DMS79 treated with DMSO at 0.1 percent for 48 hours (cell line): ENCODE measurements at regions not wholly inside any gene's neighbourhood (a gene's known extent, or its start where the extent isn't known, plus 50 kb on each side); places are given as distances from the start of the nearest gene placed in this dataset.
"Not testable (repeated sequence)": the region's sequence is repeated elsewhere in the genome, so short reads cannot be mapped to it uniquely, and the experiment has no call there.

ENCODE experiments used
- DNase-seq: peaks from one replicate; lab custom pipeline; 2025; lab: John Stamatoyannopoulos, UW

- no peak for DNase-seq
Measured at GRCh38 chr11:115974703-115975102, 470.5 kb upstream of the CADM1 start.

- DNase-seq = not testable (repeated sequence)
Measured at GRCh38 chr11:115967203-115967602, 463.0 kb upstream of the CADM1 start.

GRCh38 chr11:115965767-115966504 lies 461.7 kb upstream of the CADM1 start:
- DNase-seq = peak; percentile 89

GRCh38 chr11:115964091-115964490 lies 459.9 kb upstream of the CADM1 start:
- DNase-seq = no peak

- DNase-seq = peak; percentile 98
Measured at GRCh38 chr11:115963156-115963555, 458.9 kb upstream of the CADM1 start.

GRCh38 chr11:115961159-115962003 lies 457.2 kb upstream of the CADM1 start:
- DNase-seq = peak; percentile 93

GRCh38 chr11:115959081-115959486 lies 454.9 kb upstream of the CADM1 start:
- DNase-seq = no peak

GRCh38 chr11:115958089-115959000 lies 454.1 kb upstream of the CADM1 start:
- DNase-seq = no peak

GRCh38 chr11:115955803-115956202 lies 451.6 kb upstream of the CADM1 start:
- DNase-seq = no peak

GRCh38 chr11:115950660-115951059 lies 446.4 kb upstream of the CADM1 start:
- DNase-seq = no peak

GRCh38 chr11:115944596-115944995 lies 440.4 kb upstream of the CADM1 start:
- no peak for DNase-seq

GRCh38 chr11:115942011-115942410 lies 437.8 kb upstream of the CADM1 start:
- DNase-seq = no peak

GRCh38 chr11:115941481-115941993 lies 437.3 kb upstream of the CADM1 start:
- DNase-seq = no peak

- DNase-seq = no peak
Measured at GRCh38 chr11:115941044-115941443, 436.8 kb upstream of the CADM1 start.

GRCh38 chr11:115939731-115940421 lies 435.7 kb upstream of the CADM1 start:
- peak; percentile 90 for DNase-seq

- no peak for DNase-seq
Measured at GRCh38 chr11:115939104-115939730, 435.0 kb upstream of the CADM1 start.

GRCh38 chr11:115933564-115933963 lies 429.3 kb upstream of the CADM1 start:
- DNase-seq = peak; percentile 60

- no peak for DNase-seq
Measured at GRCh38 chr11:115931548-115932083, 427.4 kb upstream of the CADM1 start.

- no peak for DNase-seq
Measured at GRCh38 chr11:115930886-115931547, 426.8 kb upstream of the CADM1 start.

GRCh38 chr11:115930291-115930690 lies 426.1 kb upstream of the CADM1 start:
- peak; percentile 65 for DNase-seq
